Stimulated activated CD4-positive, alpha-beta T cell treated with anti-CD3 and anti-CD28 coated beads, Interleukin-12 subunit alpha, Interleukin-12 subunit beta, amount 100 ng/mL, for 24 hours (primary cell): ENCODE measurements at regions not wholly inside any gene's neighbourhood (a gene's known extent, or its start where the extent isn't known, plus 50 kb on each side); places are given as distances from the start of the nearest gene placed in this dataset.

Experiments used
- DNase-seq, 2 experiments: peaks; one replicate each; pipeline ENCODE4 v3.0.0-alpha.2; 2020; ENCODE audit warnings: low read depth in 2 of 2

DNA sequence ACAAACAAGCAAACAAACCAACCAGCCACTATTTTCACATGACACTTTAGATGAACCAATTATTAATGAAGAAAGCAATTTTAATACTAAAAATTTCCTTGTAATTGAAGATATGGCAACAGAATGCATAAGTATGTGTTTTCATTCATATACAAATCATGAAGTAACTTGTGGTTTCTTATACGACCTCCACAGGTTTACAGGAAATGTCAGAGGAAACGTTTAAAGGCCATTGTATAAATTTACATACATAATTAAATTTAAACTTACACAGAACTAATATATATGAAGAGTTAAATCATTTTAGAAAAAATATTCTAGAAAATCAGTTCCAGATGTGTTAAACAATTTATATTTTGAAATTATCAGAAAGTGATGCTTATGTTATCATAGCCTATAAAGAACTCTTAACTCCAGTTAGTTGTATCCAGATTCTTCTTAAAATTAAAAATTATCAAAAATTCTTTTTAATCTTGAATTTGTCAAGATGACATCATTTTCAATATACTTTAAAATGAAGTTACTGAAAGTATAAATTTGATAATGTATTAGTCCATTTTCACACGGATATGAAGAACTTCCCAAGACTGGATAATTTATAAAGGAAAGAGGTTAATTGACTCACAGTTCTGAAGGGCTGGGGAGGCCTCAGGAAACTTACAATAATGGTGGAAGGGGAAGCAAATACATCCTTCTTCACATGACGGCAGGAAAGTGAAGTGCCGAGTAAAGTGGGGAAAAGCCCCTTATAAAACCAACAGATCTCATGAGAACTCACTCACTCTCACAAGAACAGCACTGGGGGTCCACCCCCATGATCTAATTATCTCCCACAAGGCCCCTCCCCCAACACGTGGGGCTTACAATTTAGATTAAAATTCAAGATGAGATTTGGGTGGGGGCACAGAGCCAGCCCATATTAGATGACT, 192.0 kb downstream of the PIK3R1 start:
- no peak for DNase-seq

DNA sequence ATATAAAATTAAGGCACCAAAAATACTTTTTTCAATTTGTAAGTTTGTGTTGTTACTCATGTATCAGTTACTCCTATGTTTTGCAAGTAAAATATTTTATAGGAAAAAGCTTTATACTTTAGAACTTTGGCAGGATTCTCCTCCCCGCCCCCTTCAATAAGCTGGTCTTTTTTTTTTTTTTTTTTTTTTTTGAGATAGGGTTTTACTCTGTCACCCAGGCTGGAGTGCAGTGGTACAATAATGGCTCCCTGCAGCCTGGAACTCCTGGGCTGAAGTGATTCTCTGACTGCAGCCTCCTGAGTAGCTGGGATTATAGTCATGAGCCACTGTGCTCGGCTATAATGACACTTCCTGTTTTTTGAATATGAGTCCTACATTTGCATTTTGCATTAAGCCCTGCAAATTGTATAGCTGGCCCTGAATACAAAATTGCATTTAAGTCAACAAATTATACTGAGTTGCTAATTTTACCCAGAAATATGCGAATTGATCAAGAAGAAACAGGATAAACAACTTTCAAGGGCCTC, 192.9 kb downstream of the PIK3R1 start:
- no peak for DNase-seq

DNA sequence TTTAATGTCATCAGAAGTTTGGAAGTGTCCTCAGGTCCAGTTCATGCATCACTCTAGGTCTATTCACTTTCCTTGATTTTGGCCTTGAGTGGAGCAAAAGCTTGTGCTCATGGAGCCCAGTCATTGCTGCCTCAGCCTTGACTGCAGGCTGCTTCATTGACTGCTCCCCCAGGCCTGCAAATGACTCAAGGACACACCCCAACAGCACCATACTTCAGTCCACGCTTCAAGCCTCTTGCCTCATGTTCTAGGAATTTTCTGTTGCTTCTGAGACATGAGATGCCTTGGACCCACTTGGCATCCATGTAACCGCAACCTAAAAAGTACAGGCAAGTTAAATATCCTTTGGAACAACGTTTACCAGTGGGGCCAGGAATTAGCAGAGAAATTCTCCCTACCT, 193.7 kb downstream of the PIK3R1 start:
- no peak for DNase-seq

DNA sequence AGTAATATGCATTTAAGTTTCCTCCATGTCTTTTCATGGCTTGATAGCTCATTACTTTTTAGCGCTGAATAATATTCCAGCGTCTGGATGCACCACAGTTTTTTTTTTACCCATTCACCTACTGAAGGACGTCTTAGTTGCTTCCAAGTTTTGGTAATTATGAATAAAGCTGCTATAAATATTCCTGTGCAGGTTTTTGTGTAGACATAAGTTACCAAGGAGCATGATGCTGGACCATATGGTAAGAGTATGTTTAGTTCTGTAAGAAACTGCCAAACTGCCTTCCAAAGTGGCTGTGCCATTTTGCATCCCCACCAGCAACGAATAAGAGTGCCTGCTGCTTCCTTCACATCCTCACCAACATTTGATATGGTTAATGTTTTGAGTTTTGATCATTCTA, 195.6 kb downstream of the PIK3R1 start:
- no peak for DNase-seq

DNA sequence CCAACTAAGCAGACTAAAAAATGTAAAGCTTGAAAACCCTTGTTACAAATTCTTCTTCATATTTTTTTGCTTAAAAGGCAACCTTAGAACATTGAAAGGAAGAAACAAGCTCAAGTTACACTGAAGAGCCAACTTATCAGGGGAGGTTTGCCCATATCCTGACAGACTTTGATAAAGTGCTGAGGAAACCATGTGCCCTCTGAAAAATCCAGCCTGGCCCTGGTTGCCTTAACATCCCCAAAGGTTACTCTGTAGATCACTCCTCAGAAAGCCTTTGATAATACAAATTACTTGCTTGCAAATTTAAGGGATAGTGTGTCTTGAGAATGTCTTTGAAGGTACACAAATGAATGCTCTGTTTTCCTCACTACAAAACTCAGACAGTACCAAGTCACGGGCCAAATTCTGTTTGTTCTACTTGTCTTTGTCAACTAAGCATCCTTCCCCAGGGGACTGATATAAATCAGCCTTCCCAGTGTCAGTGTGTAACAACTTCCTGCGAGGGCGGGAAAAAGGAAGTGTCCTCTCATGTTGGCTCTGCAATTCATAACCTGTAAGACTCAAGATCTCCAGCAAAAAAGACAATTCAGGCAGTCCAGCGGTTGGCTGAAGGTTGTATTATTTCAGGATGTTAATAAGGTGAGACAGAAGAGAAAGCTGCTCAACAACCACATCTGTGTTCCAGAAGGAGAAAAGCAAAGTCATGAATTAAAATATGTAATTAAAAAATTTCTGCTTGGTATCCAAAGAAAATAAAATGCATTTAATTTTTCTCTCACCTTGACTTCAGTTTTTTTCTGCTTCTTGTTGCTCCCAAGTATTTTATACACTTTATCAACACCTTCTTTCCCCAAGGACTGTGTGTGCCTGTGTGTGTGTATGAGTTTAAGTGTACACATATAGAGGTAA, 199.9 kb downstream of the PIK3R1 start:
- no peak for DNase-seq

DNA sequence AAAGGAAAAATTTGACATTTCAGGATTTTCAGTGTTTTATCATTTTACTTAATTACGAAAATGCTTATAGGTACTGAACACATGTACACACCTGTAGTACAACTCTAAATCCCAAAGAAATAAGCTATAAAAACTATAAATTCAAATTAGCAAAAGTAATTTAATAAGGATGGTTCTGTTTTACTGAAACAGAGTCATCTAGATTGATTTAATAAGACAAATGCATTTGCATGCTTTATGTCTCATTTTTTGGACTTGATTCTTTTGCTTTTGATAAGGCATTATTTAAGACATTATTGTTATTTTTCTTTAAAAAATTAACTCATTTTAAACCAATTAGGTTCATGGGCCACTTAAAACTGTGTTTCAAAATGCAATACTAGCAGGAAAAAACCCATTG, 201.2 kb downstream of the PIK3R1 start:
- DNase-seq, result no peak

DNA sequence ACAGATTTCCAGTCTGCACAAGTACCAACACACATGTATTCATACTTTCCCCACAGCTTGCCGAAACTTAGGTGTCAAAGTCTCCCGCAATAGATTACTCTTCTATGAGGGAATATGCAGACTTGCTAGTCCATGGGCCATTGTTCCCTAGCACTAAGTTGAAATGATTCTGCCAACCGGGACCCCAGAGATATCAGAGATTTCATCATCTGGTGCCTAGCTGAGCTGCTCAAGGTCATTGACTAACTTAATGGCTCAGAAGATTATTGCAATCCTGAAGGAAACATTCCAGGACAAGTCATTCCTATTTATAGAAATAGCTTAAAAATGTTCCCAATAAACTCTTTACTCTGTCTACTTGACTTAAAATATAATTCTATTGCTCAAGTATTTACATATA, 202.6 kb downstream of the PIK3R1 start:
- DNase-seq, result no peak

DNA sequence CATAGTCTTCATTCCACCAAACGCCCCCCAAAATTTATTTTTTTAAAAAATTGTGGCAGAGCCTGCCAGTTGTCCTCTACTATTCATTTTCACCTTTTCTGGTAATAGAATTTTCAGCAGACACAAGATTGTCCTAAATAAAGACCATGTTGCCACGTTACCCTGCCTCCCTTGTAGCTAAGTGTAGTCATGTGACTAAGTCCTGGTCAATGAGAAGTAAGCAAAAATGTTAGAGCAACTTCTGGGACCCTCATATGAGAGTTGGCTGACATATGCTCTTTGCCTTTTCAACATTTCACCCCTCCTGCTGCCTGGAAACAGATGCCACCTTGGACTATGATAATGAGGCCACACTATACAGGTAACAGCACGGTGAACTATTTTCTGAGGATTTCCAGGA, 203.1 kb downstream of the PIK3R1 start:
- no peak for DNase-seq

DNA sequence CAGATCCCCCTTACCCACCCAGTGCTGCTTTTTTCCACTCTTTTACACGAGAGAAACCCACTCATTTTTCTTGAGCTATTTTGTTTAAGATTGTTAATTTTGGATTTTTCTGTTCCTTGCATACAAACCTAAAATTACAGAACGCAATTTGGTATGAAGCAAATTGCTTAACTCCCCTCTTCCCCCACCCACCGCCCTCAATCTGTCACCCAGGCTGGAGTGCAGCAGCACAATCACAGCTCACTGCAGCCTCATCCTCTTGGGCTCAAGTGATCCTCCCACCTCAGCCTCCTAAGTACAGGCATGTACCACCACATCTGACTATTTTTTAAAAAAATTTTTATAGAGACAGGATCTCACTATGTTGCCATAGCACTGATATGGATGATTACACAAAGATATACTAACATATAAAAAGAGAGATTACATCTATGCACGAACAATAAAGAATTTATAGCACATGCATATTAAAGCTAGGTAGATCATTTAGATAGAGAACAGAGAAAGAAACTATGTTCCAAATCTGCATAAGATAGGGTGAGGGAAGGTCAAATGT, 203.6 kb downstream of the PIK3R1 start:
- DNase-seq, result no peak

DNA sequence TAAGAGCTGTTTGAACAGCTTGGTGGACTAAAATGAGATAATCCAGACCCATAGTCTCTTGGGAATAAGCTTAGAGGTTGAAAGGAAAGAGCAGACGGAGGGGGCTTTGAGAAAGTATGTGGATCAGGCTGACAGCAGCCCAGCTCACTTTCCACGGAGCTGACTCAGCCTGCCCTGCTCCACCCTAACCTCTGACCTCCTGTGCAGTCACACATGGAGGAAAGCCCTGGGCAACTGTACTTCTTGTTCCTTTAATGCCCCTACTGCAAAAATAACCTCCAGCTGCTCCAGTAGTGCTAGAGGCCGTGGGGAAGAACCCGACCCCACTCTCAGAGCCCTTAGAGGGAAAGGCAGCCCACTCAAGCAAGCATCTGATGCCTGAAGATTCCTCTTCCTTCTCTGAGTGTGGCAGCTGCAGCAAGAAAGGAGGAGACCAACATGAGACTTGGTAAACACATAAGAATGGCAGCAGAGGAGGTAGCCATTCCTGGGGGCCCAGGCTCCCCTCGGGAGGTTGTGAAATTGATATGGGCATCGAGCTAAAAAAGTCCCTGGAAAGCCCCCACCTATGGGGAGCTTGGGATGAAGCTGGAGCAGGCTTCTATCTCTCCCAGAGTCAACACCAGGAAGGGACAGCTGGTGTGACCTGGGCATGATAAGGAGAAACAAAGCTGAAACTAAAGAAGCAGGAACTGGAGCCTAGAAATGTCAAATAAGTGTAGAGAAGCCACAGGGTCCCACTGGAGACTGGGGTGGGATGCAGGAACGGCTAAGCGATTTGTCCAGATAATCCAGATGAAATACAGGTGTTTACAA, 204.3 kb downstream of the PIK3R1 start:
- DNase-seq, result no peak

DNA sequence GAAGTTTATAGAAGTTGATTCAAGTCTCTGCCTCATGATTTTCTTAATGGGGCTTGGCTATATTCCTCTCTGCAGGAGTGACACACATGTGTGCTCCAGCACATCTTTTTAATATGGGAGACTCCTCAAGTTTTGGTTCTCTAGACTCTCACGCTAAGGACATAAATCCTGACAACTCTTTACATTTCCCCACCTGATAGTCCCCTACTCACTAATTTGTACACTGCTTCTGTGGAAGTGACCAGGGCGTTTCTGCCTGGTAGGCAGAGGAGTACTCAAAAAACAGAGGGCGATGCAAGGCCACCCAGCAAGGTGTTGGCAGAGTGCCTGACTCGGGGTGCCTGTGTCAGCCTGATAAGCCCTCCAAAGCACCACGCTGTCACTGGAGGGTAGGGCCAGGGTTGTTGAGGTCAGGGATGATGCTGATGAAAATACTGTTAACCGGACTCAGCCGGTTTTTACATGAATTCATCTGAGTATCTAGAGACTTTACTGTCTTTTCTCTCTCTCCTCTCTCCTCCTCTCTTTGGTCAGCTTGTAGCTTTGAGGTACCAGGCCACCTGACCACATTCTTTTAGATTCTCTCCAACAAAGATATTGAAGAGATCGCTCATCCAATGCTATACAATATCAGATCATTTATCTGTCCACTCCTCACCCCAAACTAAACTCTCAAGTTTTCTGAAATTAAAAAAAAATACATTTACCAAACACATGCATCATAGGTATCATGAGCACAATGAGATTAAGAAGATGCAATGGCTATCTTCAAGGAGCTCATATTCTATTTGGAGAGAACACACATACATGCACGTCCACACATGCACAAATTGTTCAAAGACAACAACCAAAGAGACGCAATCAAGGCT, 205.2 kb downstream of the PIK3R1 start:
- DNase-seq, result no peak

DNA sequence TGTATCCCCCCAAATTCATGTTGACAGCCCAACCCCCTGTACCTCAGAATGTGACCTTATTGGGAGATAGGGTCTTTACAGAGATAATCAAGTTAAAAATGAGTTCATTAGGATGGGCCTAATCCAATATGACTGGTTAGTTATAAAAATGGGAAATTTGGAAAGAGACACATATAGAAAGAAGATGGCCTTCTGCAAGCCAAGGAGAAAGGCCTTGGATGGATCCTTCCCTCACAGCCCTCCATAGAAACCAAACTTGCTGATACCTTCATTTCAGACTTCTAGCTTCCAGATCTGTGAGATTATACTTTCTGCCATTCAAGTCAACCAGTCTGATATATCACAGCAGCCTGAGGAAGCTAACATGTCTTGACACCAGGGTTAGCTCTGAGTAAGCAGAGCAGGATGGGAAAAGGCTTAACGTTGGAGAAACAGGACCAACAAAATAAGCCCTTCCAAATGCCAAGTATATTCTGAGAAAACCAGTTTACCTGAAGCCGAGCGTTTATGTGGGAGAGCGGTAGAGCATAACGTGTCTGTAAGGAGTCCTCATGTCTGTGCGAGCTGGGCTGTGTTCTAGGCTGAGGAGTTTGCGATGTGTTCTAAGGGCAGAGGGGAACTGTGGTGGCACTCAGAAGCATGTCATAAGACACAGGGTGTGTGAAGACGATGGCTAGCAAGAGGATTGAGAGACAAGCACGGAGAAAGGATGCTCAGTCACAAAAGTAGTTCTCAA, 206.1 kb downstream of the PIK3R1 start:
- no peak for DNase-seq

DNA sequence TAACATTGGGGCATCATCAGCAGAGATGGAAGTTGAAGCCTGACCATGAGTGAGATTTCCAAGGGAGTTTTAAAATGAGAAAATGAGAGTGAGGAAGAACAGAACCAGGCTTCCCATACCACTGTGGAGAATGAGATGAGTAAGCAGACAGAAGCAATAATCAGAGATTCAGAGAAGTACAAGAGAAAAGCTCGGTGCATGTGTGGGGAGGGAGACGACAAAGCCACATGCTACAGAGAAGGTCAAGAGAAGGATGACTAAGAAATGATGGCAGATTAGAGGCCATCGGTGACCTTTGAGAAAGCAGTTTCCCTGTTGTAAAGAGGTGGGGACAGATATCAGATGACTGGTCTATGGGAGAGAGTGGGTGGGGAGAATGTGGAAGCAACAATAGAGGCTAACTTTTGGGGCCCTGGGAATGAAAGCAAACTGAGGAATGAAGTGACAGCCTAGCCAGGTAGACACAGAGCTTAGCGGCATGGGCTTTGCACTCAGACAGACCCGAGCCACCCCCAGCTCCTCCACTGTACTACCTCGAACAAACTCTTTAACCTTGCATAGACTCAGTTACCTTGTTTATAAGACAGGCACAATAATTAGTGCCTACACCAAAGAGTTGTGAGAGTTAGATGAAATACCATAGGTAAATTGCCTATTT, 207.7 kb downstream of the PIK3R1 start:
- DNase-seq, result no peak

DNA sequence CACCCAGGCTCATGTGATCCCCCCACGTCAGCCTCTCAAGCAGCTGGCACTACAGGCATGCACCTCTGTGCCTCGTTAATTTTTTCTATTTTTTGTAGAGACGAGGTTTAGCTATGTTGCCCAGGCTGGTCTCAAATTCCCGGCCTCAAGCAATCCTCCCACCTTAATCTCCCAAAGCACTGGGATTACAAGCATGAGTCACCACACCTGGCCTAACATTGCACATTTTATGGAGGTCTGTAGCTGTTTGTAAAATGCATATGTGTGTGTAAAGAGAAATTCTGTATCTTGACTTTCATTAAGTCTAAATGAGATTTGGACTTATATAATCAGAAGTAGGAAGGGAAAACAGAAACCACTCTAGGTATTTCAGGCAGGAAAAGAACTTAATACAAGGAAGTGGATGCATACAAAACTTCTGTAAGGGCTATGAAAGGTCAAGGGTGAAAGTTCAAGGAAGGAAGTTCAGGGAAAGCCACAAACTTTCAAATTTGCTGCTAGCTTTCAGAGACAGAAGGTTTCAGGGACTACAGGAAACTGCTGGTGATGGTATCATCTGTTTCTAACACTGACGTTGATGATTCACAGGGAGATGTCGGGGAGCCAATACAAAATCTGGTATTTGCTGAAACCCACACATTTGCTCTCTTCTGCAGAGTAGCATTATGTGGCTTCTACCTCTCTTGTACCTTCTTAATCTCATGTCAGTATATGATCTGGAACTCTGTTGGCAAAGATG, 209.4 kb downstream of the PIK3R1 start:
- DNase-seq, result no peak

DNA sequence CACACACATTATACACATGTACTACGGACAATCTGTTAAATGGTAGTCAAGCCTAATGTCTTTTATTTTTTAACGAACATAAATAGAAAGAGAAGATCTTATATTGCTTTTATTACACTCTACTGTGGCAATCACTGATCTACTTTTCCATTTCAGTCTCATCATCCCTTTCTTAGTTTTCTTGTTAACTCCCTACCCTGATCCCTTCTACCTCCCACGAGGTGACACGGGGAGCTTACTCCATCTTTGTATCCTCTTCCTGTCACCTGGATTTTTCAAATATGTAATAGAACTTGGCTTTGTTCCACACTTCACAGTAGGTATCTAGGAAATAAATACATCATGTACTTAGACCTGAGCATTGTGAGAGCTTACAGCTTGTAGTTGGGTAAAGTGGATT, 211.0 kb downstream of the PIK3R1 start:
- DNase-seq, result no peak

DNA sequence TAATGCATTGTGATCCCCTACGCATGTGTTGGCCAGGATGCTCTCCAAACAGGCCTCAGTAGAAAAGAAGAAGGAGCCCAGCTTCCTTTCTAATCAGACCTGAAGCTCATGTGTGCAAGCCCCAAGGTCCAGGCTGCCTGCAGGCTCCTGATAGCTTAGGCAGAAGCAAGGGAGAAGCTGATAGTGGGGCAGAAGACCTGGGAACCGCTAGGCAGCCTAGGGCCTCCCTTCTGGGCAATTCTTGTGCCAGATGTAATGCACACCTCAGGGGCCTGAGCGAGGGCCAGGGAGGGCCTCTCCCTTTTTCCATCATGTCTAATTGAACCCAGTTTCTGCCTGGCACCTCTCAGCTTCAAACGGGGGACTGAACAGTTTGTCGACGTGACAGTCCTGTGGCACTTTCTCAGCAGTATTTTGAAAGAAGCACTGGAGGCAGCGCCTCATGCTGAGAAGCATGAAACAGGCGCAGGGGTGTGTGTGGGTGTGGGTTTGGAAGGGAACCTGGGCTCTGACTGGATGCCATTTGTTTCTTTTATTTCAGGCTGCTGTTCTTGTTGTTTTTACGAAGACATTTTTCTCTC, 212.8 kb downstream of the PIK3R1 start:
- no peak for DNase-seq

DNA sequence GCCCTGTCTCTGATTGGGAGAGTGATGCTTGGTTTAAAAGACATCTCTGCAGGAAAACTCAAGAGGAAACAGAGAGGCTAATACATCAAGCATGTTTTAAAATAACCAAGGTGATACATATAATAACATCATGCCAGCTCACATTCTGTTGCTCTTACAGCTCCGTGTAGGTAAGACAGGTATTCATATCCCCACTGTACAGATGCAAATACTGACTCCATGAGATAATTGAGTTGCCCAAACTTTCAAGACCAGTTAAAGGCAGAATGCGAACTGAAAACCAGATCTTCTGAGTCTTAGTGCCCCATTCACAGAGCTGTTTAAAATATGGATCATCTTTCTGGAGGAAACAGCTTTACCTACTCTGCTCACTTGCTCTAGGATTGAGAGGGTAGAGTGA, 214.0 kb downstream of the PIK3R1 start:
- DNase-seq, result no peak

DNA sequence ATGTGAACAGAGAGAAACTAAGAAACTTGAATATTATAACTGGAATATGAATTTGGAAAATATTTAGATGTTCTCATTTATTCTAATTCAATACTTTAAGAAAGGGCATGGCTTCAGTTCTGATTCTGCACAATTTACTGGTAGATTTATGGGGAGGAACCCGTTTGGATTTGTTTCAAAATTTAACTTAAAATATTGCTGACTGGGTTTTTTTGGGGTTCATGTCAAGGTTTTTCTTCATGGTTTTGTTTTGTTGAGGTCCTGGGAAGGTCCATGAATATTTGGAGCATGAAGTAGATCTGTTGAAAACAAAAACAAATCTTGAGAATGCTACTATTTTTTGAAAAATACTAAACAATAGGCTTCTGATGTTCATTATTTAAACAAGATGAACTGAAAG, 214.7 kb downstream of the PIK3R1 start:
- no peak for DNase-seq
